ENCODE measurements at regions not wholly inside any gene's neighbourhood (a gene's known extent, or its start where the extent isn't known, plus 50 kb on each side); places are given as distances from the start of the nearest gene placed in this dataset.
"Not testable (repeated sequence)": the region's sequence is repeated elsewhere in the genome, so short reads cannot be mapped to it uniquely, and the experiment has no call there.

DNA sequence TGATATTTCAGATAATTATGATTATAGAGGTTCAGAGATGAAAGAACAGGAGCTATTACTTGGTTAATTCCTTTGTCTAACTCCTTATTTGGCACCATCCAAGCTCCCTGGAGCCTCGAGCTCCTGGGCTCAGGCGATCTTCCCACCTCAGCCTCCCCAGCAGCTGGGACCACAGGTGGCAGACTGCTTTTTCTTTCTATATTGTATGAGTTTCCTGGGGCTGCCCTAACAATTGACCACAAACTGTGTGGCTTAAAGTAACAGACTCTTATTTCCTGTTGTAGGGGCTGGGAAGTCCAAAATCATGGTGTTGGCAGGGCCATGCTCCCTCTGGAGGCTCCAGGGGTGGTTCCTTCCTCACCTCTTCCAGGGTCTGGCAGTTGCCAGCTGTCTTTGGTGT is 163.3 kb upstream of the ADCY1 start:
- no peak for DNase-seq

DNA sequence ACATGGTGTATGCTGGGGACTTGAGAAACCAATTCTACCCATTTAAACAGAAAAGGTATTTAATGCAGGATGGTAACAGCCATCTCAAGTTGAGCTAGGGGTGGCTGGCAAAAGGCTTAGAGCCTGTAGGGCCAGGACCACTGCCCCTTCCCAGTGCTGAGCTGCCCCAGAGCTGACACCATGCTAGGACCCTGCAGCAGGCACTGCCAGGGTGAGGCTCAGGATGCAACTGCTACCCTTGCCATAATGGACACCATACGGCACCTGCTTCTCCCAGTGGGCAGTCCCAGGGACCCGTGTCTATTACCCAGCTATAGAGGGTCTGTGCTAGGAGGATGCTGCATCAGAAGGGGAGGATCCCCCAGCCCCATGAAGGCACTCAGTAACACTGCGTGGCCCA is 160.7 kb upstream of the ADCY1 start:
- DNase-seq = no peak

DNA sequence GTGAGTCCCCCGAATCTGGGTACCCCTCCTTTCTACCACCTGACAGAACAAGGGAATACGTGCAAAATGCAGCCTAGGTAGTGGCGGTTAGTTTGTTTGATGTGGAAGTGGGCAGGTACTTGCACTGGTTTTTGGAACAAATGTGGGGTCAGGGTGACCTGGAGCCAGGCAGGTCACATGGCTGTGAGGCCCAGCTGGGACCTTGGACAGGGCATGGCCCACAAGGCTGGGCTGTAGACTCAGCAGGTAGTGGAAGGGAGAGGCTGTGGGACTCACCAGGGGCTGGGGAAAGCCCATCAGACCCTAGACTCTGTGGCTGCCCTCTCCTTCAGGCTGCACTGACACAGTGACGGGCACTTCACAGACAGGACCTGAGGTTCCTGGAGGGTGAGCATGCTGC is 159.9 kb upstream of the ADCY1 start:
- no peak for DNase-seq

DNA sequence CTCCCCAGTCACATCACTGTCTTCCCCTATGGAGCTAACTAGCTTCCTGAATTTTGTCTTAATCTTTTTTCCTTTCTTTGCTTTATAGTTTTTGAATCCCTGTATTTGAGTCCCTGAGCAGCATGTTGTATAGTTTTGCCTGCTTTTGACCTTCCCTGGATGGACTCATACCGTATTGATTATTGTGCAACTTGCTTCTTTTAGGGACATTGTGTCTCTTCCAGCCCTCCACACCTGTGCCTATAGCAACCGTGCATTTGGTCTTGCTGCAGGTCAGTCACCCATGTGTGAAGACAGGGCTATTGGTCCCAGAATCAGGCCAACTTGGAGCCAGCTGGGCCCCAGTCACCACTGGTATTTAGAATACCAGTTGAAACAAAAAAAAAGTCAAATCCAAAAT is 158.9 kb upstream of the ADCY1 start:
- no peak for DNase-seq

DNA sequence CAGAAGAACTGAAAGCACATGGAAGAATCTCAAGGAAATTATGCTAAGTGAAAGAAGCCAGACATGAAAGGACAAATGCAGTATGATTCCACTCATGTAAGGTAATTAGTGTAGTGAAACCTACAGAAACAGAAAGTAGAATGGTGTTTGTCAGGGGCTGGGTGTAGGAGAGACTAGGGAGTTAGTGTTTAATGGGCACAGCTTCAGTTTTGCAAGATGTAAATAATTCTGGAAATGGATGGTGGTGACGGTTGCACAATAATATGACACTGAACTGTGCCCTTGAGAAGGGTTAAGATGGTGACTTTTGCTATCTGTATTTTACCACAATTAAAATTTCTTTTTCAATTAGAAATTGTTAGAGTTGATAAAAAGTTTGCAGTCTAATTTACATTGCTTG is 157.3 kb upstream of the ADCY1 start:
- no peak for DNase-seq

DNA sequence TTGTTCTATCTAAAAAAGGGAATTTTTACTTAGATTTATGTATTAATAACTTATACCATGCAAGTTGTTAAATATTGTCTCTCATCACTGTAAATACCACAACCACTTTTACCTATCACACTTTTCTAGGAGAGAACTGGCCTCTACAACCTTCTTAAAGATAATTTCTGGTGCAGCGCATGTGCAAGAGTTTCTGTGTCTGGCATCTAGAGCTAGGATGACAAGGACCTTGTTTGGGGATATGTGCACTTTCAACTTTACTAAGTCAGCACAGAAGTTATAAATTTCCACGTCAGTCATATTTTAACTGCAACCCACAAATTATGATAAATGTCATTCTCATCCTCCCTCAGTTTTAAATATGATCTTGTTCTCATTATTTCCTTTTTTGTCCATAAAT is 156.9 kb upstream of the ADCY1 start:
- DNase-seq = no peak

DNA sequence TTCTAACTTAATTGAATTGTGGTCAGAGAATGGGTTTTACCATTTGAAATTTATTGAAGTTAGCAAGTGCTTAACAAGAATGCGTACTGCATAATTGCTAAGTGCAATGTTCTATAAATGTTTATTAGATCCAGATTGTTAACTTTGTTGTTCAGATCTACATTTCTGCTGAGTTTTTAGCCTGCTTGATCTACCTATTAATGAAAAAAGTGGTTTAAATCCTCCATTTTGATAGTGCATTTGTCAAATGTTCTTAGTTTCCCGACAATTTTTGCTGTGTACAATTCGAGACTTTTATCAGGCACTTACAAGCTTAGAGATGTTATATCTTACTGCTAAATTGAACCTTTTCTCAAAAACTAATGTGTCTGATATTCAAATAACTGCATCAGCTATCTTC is 156.4 kb upstream of the ADCY1 start:
- no peak for DNase-seq

DNA sequence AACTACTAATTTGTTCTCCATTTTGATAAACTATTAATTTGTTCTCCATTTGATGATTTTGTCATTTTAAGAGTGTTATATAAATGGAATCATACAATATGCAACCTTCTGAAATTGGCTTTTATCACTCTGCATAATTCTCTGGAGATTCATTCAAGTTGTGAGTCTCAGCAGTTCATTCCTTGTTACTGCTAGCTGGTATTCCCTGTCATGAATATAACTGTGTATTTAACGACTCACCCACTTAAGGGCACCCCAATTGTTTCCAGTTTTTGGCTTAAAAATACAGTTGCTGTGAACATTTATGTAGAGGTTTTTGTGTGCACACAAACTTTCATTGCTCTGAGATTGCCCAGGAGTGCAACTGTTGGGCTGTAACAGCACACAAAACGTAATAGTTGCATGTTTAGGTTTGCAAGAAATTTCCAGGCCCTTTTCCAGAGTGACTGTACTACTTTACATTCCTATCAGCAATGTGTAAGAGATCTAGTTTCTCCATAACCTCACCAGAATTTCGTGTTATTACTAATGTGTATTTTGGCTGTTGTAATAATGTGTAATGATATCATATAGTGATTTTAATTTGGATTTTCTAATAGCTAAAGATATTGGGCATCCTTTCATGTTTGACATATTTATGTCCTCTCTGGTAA is 153.2 kb upstream of the ADCY1 start:
- DNase-seq = no peak

DNA sequence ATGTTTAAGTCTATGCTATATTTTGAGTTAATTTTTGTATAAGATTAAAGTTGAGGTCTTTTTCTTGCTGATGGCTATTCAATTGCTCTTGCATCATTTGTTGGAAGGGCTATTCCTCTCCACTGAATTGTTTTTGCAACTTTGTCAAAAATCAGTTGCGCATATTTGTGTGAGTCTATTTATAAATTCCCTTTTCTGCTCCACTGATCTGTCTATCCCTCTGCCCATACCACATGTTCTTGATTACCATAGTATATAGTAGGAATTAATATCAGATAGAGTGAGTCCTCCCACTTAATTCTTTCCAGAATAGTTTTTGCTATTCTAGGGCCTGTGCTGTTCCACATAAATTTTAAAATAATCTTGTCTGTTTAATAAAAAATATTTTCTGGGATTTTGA is 152.4 kb upstream of the ADCY1 start:
- DNase-seq = no peak

DNA sequence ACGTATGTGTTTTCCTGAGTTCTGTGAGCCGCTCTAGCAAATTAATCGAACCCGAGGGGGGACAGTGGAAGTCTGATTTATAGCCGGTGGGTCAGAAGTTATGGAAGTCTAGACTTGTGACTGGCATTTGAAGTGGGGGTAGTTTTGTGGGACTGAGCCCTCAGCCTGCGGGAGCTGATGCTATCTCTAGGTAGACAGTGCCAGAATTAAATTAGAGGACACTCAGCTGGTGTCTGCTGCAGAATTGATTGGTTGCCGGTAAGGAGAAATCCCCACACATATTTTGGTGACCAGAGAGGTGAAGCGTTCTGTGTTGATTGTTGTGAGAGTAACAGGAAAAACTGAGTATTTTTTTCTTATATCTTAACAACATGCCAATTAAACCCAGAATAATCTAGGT is 143.8 kb upstream of the ADCY1 start:
- no peak for DNase-seq

DNA sequence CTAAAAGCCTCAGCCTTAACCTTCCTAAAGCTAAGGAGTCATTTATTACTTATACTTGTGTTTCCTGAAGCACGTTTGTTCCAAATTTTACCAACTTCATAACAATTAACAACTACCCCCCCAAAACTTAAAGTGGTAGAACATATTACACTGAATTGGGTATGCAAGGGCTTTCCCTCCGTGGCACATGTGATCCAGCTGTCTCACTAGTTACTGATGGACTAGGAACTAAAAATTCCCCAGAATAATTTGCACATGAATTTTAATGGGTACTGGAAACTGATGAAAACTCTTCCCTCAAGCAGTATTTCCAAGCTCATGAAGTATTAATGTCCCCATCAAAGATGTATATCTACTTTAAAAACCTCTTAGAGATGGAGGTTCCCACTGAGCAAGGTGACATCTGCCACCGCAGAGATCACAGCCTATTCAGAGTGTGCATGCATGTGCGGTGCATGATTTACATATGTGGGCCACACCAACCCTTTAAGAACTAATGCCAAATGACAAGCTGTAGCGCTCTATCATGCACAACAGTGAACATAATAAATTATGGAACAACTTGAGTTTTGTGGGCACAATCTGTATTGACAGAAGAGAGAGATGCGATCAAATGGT is 139.9 kb upstream of the ADCY1 start:
- peak; percentile 66 for DNase-seq

DNA sequence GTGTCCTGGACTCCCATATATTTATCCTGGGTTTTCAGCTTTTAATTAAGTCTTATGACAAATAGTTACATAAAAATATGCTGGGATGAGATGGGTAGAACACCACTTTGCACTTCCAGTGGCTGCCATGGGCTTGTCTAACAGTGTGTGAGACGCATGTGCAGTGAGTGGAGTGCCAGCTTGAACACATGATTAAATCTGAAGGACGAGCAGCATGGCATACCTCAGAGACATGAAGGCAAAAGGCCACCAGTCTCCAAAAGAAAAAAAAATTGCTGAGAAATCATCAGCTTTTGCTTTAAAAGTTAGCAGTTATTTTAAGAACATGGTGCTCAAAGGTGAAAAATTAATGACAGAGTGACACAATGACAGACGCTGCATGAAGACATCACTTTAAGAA is 139.0 kb upstream of the ADCY1 start:
- DNase-seq = peak; percentile 52

DNA sequence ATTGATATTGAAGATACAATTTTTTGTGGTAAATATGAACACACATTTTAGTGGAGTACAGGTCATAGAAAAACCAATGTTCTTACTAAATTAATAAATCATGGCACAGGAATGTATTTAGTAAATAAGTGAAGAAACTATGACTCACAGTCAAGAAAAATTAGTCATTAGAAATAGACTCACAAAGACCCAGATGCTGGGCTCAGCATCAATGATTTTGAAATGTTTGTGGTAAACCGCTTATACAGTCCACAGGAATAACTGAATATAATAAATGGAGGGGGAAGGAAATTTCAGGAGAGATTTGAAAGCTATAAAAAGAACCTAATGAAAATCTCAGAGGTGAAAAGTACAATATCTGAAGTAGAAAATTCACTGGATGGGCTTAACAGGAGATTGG is 138.3 kb upstream of the ADCY1 start:
- DNase-seq = no peak

DNA sequence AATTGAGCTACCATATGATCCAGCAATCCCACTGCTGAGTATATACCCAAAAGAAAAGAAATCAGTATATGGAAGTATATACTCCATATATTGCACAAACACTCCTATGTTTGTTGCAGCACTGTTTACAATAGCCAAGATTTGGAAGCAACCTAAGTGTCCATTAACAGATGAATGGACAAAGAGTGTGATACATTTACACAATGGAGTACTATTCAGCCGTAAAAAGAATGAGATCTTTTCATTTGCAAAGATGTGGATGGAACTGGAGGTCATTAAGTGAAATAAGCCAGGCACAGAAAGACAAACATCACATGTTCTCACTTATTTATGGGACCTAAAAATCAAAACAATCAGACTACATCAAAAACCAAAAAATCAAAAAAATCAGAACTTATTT is 133.4 kb upstream of the ADCY1 start:
- not testable (repeated sequence) for DNase-seq

DNA sequence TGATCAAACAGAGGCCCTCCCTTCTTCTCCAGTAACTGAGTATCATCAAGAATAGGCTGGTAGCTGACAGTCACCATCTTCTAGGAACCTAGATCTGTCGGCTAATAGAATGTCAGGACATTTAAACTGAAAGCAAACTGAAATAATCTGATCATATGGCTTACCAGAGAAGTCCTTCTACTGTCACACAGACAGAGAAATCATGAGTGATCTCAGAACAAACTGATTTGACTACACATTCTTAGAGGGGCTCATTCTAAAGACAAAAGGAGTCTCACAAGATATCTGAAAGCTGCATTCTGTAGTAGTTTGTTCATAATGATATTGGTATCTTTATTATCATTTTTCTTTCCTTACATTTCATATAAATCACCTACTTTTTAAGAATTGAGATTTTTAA is 130.9 kb upstream of the ADCY1 start:
- no peak for DNase-seq

DNA sequence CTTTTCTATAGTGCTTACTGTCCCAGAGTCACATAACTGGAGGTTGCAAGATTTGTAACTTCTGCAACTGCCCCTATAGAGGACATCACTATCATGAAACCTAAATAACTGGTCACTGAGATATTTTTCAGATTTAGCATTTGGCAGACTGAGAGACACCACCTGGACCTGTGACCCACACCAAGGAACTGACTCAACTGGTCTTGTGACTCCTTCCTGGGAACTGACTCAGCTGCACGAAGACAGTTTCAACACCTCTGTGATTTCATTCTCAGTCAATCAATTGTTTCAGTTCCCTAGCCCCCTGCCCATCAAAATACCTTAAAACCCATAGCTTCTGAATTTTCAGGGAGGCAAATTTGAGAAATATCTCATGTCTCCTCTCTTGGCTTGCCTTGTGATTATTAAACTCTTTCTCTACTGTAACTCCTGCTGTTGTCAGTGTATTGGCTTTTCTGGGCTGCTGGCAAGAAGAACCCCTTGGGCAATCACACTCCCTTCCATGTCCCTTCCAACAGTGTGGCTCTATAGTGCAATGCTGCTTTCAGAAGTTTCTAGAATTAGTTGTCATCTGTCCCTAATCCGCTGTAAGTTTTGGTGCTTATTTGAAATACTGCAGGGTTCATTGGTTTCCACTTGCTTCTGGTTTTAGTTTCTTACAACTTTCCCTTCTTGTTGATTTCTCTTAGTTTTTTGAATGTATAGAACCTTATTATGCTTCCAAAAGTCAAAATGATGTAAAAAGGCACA is 127.8 kb upstream of the ADCY1 start:
- no peak for DNase-seq

DNA sequence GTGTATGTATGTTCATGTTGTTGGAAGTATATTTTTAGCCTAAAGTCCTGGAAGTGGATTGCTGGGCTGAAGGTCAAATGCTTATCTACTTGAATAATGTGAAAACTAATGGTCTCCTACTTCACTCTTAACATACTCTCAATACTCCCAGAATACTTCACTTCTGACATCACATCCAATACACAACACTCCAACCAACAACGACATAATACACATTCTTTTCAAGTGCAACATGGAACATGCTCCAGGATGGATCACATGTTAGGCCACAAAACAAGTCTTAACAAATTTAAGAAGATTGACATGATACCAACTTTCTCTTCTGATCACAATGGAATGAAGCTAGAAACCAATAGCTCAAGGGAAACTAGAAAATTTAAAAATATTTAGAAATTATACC is 126.9 kb upstream of the ADCY1 start:
- DNase-seq = no peak

DNA sequence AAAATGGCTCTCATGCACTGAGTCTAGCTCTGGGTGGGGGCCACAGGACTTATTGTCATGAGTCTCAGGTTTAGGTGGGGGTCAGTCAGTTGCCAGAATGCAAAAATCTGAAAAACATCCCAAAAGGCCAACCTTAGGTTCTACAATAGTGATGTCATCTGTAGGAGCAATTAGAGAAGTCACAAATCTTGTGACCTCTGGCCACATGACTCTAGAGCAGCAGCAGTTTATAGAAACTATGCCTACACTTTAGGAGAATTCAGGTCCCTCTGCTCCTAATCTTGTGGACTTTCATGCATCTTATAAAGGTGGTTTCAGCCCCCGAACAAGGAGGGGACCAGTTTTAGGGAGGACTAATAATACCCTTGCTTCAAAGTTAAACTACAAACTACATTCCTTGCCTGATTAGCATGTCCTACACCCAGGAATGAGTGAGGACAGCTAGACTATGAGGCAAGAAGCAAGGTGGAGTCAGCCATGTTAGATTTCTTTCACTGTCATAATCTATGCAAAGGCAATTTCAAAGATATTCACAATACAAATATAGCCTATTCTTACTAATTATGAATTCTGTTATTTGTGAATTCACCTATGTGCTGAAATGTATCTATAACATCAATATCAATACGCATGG is 123.5 kb upstream of the ADCY1 start:
- no peak for DNase-seq

DNA sequence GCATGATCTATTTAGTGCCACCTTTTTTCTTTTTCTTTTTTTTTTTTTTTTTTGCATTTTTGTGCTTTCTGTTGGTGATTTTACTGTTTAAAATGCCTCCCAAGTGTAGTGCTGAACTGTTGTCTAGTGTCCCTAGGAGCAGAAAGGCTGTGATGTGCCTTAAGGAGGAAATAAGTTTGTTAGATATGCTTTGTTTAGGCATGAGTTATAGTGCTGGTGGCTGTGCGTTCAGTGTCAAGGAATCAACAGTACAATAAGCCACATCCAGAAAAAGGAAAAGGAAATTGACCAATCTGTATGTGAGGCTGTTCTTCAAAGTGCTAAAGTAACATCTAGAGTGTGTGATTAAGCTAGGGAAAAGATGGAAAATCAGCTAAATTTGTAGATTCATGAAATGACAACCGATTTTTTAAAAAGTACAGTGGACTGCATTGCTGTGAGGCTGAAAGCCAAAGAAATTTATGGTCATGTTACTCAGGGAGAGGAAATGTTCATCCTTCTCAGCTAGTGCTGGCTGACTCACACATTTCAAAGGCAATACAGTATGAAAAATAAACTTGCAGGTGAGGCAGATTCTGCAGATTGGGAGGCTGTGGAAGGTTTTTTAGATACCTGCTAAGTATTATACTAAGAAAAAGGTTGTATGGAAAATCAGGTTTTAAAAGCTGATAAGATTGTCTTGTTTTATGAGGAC is 122.7 kb upstream of the ADCY1 start:
- DNase-seq = no peak

DNA sequence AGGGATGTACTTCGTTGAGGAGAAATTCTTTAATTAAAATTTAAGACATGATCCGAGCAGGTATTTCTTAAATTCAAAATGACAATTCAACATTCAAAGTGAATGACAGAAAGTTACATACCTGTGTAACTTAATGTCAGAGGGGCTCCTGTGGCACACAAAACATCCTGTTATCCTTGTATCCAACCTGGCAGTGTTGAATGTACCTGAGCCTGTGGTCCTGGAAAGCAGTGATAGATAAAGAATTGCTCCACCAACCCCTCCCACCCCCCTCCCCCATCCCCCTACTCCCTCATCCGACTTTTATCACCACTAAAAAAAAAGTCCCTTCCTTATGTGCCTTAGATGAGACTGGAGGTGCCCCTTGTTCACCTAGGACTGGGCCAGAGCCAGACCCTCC is 119.4 kb upstream of the ADCY1 start:
- no peak for DNase-seq

DNA sequence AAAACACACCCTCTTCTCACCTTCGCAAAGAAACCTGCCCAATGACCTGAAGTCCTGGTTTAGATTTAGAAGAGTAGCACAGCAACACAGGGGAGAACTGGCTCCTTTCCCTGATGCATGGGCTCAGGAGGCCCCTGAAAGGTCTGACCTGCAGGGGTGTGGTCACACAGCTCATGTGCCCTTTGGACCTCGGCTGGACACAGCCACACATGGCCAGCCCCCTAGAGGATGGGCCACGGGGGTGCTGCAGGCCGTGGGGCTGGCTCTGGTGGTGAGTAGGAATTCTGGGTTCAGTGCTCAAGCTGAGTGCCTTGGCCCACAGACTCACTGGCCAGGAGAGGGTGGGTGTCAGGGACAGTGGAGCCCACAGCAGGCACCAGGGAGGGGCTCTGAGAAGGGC is 118.5 kb upstream of the ADCY1 start:
- no peak for DNase-seq

DNA sequence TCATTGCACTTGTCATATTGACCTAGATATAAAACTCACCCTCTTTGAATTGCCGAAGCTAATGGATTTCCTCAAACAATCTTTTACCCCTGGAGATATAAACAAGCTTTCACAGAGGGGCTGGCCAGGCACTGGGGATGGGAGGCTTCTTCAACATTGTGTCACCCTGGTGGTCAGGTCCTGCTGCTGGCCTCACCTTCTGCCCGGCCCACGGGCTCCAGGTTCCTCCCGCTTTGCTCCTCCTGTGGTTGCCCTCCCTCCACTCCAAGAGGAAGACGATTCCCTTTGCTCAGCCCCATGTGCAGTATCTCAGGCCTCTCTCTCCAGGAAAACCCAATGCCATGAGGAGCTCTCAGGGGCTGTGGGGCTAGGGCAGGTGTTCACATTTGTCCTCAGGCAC is 118.1 kb upstream of the ADCY1 start:
- DNase-seq = peak; percentile 52

DNA sequence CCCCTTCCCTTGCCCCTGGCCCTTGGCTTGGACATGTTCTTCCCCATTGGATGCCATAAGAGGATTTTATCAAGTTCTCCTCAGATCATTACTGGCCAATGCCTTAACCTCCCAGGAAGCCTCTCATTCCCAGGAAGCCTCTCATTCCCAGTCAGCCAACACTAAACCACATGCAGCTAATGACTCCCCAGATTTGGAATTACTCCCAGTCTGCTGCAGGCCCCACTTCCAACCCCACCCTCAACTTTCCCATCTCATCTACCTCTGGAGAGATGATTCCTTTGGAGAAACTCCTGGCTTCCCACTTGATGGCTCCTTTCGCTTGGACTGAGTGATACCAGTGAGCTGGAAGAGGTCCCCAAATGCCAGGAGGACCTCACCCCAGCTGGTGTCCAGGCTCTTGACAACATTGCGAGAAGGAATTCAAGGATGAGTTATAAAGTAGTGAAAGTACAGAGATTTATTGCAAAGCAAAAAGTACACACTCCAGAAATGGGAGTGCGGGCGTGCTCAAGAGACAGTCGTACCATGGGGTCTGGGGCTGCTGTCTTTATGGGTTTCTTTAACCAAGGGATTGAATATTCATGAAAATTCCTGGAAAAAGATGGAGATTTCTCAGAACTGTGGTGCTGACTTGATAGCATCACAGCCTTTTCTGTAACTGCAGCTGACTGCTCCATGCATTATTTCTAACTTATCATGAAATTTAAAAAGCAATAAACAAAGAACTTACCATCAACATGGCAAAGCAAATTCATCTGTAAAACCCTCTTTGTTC is 117.2 kb upstream of the ADCY1 start:
- DNase-seq = no peak
